Fibroblast of mammary gland (primary cell): ENCODE measurements at regions not wholly inside any gene's neighbourhood (a gene's known extent, or its start where the extent isn't known, plus 50 kb on each side); places are given as distances from the start of the nearest gene placed in this dataset.

Experiments
- DNase-seq: peaks from one replicate; pipeline ENCODE4 v3.0.0-alpha.2; 2010; ENCODE audit warnings: low read depth
- H3K4me3 ChIP-seq: 2 replicates; pipeline ENCODE4 v1.5.1; 2011; ENCODE audit warnings: low read depth, mild to moderate bottlenecking, low read length, moderate library complexity; ENCODE audit not compliant: control insufficient read depth
- TF ChIP-seq, protein P1 (sequence below): conservative IDR thresholded peaks from 2 replicates; pipeline ENCODE4 v1.5.1; 2011; ENCODE audit warnings: low read depth, low read length, inconsistent platforms; ENCODE audit not compliant: control insufficient read depth, insufficient read depth

DNA sequence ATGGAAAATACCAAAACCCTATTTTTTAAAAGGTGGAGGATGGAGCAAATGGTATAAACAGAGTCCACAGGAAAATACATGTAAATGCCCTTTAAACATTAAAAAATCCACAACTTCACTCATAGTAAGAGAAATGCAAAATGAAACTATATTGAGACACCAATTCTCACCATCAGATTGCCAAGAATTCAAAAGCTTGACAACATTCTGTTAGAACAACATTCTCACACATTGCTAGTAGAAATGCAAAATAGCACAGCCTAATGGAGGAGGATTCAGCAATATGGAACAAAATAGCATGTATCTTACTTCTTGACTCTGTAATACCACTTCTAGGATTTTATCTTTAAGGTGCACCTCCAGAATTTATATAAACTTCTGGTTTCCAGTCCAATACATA lies 351.8 kb downstream of the NXPE2 start:
- TF ChIP-seq, protein P1, sequence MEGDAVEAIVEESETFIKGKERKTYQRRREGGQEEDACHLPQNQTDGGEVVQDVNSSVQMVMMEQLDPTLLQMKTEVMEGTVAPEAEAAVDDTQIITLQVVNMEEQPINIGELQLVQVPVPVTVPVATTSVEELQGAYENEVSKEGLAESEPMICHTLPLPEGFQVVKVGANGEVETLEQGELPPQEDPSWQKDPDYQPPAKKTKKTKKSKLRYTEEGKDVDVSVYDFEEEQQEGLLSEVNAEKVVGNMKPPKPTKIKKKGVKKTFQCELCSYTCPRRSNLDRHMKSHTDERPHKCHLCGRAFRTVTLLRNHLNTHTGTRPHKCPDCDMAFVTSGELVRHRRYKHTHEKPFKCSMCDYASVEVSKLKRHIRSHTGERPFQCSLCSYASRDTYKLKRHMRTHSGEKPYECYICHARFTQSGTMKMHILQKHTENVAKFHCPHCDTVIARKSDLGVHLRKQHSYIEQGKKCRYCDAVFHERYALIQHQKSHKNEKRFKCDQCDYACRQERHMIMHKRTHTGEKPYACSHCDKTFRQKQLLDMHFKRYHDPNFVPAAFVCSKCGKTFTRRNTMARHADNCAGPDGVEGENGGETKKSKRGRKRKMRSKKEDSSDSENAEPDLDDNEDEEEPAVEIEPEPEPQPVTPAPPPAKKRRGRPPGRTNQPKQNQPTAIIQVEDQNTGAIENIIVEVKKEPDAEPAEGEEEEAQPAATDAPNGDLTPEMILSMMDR, result no peak
- DNase-seq, result no peak
- no peak overlapping the region for H3K4me3 ChIP-seq

DNA sequence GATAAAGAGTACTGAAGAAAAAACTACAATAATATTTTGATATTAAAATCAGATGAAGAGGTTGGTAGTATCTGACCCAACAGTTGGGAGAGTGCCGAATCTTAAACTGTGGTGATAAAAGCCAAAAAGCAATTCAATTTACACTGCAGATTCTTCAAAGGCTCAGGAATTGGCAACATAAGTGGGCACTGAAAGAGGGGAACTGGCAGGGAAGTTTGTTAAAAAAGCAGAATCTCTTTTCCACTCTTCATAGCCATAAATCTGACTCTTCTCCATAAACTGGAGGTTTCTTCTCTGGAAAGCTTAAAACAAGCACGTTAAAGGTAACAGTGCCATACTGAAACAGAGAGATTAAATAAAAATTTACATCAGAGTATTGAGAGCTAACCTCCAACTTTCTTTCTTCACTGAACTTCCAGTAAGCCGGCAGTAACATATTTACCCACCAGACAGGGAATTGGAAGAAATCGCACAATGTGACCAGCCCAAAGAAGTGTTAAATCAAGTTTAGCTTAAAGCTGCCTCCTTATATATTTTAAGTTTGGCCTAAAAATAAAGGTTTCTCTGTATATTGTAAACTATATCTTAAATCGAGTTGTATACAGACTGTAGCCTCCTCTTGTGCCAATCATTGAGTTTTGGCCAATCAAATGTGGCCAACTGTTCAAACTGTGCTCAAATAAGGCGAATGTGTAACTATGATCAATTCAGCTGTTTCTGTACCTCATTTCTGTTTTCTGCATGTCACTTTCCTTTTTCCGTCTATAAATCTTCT lies 358.3 kb downstream of the NXPE2 start:
- no peak overlapping the region for H3K4me3 ChIP-seq
- no peak for DNase-seq
- TF ChIP-seq, protein P1, result no peak

DNA sequence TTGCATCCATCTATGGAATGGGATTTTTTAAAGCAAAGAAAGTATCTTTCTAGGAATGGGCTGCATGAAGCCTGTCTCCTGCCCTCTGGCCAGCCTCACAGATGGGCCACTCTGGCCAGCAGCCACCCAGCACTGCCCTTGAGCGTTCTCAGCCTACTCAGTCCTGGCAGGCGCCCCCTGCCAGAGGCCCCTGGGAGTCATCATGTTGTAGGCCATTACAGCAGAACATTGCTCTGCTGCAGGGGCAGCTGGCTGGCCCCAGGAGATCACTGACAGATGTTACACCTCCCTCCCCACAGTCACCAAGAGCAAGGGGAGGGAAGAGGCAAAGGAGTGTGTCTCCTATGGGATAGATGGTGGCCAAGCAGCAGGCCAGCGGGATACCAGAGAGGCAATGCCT lies 363.7 kb downstream of the NXPE2 start:
- TF ChIP-seq, protein P1, result no peak
- no peak for DNase-seq

DNA sequence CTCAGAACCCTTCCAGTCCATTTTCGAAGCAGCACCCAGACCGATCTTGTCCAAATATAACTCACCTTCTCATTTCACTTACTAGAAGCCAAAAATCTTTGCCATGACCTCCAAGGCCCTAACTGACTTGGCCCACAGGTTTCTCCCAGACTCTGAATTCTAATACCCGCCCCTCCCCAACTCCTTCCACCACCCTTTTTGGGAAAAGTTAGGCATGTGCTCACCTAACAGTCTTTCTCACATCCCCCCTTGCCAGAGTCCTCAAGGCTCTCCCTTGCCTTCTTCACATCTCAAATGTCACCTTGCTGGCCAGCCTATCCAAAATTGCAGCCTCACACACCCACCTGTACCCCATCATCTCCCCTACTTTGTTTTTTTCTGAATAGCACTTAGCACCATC lies 369.3 kb downstream of the NXPE2 start:
- H3K4me3 ChIP-seq, result no peak overlapping the region
- DNase-seq, result no peak
- TF ChIP-seq, protein P1, result no peak

More for the DNA sequence above, 363.7 kb downstream of the NXPE2 start:
- no peak overlapping the region for H3K4me3 ChIP-seq

- TF ChIP-seq, protein P1, result no peak
- H3K4me3 ChIP-seq, result no peak overlapping the region
- DNase-seq, result no peak
Measured at GRCh38 chr11:115049796-115050195, 371.5 kb downstream of the NXPE2 start.

DNA sequence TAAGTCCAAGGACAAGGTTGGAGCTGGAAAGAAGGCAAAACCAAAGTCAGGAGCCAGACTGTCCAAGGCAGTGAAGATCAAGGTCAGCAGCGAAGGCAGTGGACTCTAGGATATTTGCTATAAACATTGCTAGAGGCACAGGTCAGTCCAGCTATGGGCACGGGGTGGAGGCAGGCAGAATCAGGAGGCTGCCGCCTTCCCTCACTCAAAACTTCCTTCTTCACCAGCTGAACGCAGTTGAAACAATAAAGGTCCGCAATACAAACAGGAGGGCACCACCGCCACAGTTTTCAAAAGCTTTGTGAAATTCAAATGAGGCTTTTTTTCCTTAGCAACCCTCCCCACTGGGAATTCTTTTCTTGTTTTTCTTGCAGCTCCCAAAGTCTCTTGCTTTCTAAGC lies 372.4 kb downstream of the NXPE2 start:
- no peak overlapping the region for H3K4me3 ChIP-seq
- TF ChIP-seq, protein P1, result no peak

More for the DNA sequence above, 372.4 kb downstream of the NXPE2 start:
- no peak for DNase-seq
